GM15510 (cell line): ENCODE measurements at regions not wholly inside any gene's neighbourhood (a gene's known extent, or its start where the extent isn't known, plus 50 kb on each side); places are given as distances from the start of the nearest gene placed in this dataset.
A peak's percentile ranks its signal among the peaks of the same experiment; 100 is the strongest.

ENCODE experiments used
- POLR2A ChIP-seq: IDR thresholded peaks from 3 replicates; pipeline ENCODE4 v1.6.1; 2011; ENCODE audit warnings: borderline replicate concordance; ENCODE audit not compliant: insufficient read length; ENCODE audit errors: extremely low read depth

DNA sequence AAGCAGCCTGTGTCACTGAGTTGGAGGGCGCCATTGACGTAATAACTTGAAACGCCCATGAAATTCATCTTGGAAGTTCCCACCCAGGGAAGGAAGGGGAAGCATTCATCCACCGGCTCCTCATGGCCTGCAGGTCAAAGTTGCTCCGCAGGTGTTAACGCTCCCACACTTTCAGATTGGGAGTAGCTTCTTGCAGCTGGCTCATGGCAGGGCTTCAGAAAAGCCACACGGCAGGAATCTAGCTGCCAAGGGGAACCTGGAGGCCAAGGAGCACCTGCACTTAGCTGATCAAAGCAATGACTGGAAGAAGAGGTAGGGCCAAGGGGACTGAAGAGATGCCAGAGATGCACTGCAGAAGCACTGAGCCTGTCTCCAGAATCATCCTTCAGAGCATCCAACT, 203.2 kb downstream of the ARHGAP12 start:
- no peak for TF ChIP-seq POLR2A

DNA sequence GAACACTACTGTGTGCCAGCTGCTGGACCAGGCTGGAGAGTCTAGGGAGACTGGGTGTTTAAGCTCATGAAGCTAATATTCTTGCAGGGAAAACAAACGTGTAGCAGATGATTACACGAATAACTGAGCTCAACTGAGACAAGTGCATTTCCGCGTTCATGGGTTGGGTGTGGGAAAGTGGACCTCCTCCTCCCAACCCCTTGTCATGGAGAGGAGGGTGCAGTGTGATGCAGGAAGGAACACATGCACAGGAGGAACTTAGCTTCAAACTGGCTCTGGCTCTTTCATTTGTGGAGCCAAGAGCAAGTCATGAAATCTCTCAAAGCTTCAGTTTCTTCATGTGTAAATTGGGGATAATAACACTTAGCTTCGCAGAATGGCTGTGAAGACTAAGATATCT, 204.3 kb downstream of the ARHGAP12 start:
- TF ChIP-seq POLR2A: no peak

DNA sequence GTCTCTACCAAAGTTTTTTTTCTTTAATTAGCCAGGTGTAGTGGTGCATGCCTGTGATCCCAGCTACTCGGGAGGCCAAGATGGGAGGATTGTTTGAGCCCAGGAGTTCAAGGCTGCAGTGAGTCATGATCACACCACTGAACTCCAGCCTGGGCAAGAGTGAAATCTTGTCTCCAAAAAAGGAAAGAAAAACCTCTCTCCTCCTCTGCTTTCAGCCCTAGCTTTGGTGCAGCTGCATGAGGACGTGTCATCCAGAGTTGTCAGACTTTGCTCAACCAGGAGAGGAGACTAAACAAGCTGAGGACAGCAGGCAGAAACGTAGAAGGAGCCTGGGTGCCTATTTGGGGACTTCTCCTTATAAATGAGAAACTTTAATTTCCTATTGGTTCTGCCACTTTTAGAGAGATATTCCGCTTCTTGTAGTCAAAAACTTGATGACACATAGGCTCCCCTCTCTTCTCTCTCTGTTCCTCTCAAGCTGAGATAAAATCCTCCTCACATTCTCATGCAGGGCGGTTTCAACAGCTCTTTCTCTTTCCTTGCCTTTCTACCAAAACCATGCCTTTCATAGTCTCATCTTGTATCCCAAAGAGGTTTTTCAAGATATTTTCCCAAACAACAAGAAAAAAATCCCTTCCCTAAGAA, 205.4 kb downstream of the ARHGAP12 start:
- TF ChIP-seq POLR2A: no peak

DNA sequence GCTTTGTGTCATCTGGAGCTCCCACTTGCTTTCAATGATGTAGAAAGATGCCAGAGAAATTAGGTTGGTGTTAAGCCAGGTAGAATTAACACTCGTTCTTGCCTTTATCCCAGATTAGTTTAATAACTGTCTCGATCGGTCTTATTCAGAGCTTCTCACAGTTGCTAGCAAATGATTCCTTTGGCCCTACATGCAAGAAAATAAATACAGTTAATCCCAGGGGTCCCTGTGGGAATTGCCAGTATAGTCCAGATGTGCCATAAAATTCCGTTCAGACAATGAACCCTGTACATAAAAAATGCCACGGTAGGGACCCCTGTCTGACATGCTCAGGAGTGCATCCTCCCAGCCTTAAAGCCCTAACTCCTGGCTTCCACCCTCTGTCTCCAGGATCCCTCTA, 207.5 kb downstream of the ARHGAP12 start:
- no peak for TF ChIP-seq POLR2A

DNA sequence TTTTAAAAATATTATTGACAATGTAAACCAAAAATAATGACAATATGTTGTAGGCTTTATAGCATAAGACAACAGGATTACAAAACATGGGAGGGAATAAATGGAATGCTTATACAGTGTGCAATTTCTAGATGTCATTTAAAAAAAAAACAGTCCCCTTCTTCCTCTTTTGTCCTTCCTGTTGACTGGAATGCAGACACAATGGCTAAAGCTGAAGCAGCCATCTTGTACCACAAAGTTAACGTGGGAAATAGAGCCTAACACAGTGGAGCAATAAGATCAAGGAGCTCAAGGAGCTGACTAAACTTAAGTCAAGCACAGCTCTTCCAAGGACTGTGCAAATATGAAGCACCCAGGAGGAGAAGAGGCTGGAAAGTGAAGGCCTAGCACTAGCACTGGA, 208.1 kb downstream of the ARHGAP12 start:
- TF ChIP-seq POLR2A: no peak

DNA sequence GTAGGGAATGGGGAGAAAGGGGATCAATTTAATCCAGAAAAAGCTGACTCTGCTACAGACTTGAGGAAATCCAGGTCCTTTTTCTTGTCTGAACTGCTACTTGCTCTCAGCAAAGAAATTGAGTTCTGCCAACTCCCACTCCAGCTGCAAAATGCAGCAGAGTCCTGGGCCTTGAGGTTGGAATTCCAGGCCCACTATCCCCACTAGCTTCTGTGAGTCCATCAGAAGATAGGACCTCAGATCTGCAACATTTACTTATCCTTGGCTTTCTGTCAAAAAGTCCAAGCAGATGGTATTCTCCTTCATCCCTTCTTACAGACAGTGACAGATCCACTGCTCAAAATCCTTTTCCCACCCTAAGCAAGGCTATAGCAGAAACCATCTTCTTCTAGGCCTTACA, 219.2 kb downstream of the ARHGAP12 start:
- no peak for TF ChIP-seq POLR2A

DNA sequence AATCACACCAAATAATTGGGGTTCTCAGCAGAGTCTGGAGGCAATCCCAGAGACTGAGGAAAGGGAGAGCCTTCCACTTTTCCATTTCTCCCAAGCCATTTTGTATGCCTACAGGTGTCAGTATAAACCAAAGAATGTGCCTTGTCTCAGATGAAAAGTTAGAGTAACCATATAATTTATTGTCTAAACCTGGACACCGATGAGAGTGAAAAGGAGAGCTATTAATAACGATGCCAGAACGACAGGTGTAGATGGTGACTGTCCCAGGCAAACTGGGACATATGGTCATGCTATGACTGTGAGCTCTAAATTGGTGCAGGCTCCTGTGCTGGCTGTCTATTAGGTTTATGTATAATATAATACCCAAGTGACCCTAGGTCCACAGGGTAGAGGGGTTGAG, 219.6 kb downstream of the ARHGAP12 start:
- TF ChIP-seq POLR2A: no peak

DNA sequence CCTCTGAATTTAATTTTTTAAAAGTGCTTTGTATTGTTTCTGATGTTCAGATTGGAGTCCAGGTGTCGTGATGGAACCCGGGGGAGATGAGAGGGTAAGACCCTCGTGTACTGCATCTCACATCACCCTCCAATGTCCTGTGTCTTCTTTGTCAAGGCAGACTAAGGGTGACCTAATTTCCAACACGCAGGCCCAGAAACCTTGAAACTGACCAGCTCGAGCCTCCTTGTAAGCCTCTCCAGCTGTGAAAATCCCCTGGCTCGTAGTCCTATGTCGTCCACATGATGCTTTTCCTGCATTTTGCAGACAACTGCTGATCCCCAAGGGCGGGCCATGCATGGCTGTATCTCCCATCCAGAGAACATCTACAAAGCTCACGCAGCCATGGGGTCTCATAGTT, 220.2 kb downstream of the ARHGAP12 start:
- TF ChIP-seq POLR2A: no peak

DNA sequence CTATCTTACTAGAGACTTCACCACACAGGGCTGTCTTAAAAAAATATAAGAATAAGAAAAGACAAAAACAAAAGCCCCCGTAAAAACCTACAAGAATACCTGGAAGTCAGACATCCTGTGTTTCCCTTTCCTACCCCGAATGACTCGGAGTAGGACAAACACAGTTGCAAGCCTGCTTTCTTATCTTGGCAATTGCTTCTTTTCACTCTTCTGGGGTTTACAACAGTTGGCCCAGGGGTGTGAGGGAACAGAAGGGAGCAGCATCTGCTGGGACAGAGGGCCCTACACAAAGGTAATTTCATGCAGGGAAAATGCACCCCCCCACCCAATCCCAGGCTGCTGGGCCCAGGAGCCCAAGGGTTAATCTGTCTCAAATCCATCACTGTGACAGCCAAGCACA, 220.6 kb downstream of the ARHGAP12 start:
- TF ChIP-seq POLR2A: no peak

DNA sequence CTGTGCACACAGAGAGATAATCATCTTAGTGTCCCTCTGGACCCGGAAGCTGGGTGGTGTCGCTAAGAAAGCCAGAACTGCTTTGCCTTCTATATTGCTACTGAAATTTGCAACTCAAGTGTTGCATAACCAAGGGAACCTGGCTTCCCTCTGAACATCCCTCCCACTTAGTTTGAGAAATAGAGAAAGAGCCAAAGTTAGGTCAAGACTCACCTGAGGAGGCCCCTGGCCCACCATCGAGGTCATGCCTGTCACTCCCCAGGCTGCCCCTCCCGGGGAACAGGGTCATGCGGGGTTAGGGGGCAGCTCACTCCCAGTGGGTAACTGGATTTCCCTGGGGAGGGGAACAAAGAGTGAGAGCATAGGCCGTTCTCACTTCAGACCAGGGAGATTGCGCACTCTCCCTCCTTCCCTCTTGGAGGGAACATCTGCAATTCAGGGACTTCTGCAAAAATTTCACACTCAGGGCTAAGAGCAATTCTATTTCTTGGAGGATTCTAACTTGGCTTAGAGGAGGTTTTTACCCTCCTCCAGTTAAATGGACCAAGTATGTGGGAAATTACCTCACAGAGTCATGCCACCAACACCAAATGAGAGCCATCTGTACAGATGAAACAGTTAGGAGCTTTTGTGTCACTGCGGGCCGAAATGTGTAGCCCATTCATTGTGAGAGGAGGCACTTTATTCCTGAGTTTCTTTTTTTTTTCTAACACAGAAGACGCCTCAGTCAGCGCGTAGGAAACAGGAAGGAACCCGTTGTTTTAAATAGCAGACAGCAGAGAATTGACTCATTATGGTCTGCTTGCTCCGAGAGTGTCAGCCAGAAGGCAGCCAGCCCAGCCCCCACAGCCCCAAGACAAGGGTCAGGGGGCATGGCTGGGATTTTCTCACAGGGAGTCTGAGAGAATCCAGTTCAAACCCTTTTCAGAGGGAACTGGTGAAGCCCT, 221.3 kb downstream of the ARHGAP12 start:
- peak; percentile 29 for TF ChIP-seq POLR2A

DNA sequence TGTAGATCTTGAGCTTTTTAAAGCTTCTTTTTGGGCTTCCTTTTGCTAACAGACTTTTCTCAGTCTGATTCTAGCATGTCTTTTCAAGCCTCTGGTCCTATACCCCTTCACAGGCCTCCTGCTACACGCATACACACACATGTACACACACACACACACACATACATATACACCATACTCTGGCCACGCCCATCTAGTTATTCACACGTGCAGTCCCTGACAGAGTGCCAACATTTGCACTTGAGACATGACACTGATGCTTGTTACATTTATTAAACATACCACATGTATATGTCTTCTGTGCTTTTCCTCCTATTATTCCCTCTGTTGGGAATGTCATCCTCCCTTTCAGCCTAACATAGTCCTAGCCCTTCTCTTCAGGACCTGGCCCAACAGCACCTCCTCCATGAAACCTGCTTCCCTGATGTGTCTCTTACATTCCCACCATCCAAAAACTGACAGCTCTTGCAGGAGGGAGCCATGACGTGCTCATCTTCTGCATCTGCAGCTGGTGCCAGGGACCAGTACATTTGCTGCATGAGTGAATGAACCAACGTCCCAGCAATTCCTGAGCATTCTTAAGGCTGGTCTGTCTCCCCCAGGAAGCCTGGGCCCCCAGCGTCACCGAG, 222.1 kb downstream of the ARHGAP12 start:
- no peak for TF ChIP-seq POLR2A

DNA sequence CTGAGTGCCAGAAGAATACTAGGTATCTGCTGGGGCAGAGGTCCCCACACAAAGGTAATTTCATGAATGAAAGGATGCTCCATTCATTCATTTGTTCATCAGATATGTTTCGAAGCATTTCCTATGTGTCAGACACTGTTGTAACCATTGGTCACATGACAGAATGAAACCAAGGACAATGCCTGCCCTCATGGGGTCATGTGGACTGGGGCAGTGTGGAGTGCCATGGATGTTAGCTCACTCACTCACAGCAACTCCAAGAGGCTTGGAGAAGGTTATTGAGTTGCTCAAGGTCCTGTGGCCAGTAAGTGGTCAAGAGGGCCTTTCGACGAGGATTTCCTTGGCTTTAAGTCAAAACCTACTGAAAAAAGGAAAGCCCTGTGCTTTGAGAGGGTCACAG, 223.5 kb downstream of the ARHGAP12 start:
- TF ChIP-seq POLR2A: no peak

DNA sequence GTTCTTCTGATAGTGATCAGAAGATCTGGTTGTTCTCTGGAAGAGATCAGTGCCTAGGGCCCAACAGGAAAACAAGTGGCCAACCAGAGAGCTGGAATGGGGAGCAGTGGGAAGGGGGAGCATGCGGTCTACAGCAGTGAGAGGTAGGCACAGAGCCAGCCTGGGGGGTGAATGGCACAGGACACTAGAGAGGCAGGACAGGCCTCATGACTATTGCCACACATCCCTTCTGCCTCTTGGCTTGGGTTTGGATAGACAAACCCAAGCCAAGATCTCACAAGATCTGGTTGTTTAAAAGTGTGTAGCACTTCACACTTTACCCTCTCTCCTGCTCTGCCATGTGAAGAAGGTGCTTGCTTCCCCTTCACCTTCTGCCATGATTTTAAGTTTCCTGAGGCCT, 224.4 kb downstream of the ARHGAP12 start:
- TF ChIP-seq POLR2A: no peak

DNA sequence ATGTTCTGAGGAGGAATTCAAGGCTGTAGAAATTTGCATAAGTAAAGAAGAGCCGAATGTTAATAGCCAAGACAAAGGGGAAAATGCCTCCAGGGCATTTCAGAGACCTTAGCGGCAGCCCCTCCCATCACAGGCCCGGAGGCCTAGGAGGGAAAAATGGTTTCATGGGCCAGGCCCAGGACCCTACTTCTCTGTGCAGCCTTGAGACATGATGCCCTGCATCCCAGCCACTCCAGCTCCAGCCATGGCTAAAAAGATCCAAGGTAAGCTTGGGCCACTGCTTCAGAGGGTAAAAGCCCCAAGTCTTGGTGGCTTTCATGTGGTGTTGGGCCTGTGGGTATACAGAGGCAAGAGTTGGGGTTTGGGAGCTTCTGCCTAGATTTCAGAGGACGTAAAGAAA, 225.7 kb downstream of the ARHGAP12 start:
- no peak for TF ChIP-seq POLR2A

DNA sequence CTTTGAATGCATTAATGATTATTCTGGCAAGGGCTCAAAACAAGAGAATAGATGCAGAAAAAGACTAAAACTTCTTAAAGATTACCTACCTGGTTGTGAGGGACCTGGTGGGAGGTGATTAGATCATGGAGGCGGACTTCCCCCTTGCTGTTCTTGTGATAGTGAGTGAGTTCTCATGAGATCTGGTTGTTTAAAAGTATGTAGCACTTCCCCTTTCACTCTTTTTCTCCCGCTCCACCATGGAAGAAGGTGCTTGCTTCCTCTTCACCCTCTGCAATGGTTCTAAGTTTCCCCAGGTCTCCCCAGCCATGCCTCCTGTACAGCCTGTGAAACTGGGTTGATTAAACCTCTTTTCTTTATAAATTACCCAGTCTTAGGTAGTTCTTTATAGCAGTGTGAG, 226.6 kb downstream of the ARHGAP12 start:
- no peak for TF ChIP-seq POLR2A
